ENCODE measurements at regions not wholly inside any gene's neighbourhood (a gene's known extent, or its start where the extent isn't known, plus 50 kb on each side); places are given as distances from the start of the nearest gene placed in this dataset.
"Not testable (repeated sequence)": the region's sequence is repeated elsewhere in the genome, so short reads cannot be mapped to it uniquely, and the experiment has no call there.

DNA sequence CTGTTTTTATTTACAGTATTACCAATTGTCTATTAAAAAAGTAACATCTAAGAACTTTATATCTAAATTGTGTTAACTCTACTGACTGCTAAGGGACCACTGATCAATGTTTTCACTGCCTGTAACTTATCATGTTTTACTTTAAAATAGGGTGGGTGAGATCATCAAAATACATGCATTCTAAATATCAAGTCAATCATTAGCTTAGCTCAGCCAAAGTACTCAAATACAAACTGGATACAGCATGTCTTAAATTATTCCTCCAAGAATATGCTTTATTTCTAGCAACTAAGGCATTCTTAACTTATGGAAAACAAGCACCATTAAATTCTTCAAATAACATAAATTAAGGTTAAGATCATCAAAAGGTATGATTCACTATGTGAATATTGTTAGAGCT, 638.7 kb upstream of the RGS18 start:
- Histone ChIP-seq H3K4me1 (ENCODE audit: insufficient read depth) (no peaks in the 10 kb centered on the region), H3K4me3 (ENCODE audit: low read depth, low read length) (no peak overlapping the region), H3K36me3 (ENCODE audit: insufficient read depth) (no peaks in the 10 kb centered on the region), H3K27ac (ENCODE audit: low read depth) (no peak overlapping the region)
- no peak for DNase-seq (ENCODE audit: extremely low spot score)

DNA sequence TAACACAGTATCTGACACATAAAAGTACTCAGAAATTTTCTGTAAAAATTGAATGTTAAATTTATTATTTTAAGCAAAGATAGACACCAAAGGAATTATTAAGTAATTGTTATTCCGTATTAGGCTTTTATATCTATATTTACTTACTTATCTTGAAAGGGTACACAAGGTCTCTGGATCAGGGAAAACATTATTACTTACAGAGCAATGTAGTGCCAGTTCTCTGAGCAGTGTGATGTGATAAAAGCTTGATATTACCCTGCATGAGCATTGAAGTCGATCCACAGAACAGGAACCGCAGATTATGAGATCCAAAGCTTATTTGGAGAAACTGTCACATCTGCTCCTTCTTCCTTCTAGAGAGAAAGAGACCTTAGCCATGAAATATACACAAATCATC, 637.9 kb upstream of the RGS18 start:
- no peaks in the 10 kb centered on the region for H3K36me3 ChIP-seq (ENCODE audit: insufficient read depth)
- no peak overlapping the region for H3K27ac ChIP-seq (ENCODE audit: low read depth)
- no peaks in the 10 kb centered on the region for H3K4me1 ChIP-seq (ENCODE audit: insufficient read depth)
- DNase-seq (ENCODE audit: extremely low spot score): no peak
- 23% methylated on average over 3 of the region's 3 CpGs for WGBS
- H3K4me3 ChIP-seq (ENCODE audit: low read depth, low read length): no peak overlapping the region

DNA sequence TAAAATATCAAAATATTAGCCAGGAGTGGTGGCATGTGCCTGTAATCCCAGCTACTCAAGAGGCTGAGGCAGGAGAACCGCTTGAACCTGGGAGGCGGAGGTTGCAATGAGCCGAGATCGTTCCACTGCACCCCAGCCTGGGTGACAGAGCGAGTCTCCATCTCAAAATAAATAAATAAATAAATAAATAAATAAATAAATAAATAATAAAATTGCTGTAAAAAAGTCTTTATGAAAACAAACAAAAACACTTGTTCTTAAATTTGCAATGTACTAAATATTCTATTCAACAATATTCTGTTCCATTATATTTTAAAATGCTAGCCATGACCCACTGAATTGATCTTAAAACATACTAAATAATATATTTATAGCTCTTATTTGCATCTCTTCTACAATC, 632.3 kb upstream of the RGS18 start:
- not testable (repeated sequence) for H3K27ac ChIP-seq (ENCODE audit: low read depth); H3K4me3 ChIP-seq (ENCODE audit: low read depth, low read length); H3K36me3 ChIP-seq (ENCODE audit: insufficient read depth); H3K4me1 ChIP-seq (ENCODE audit: insufficient read depth); DNase-seq (ENCODE audit: extremely low spot score)
- WGBS: 98% methylated on average over 5 of the region's 5 CpGs

DNA sequence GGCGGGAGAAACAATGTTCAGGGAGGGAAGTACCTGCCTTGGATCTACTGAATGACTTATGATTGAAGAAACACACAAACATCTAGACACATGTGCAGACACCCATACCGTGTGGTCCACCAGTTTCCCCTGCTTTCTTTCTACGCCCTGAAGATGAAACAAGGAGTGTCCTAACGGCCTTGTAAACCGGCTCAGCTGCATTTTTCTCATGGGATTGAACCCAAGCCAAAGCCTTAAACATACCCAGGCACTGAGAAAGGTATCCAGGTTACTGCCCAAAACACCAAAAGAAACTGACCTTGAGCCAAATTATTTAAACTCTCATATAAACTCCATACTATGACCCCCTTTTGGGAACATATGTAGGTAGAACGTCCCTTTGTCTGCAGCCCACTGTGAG, 630.0 kb upstream of the RGS18 start:
- no peak for DNase-seq (ENCODE audit: extremely low spot score)
- 67% methylated on average over 6 of the region's 6 CpGs for whole genome bisulfite sequencing
- H3K36me3 ChIP-seq (ENCODE audit: insufficient read depth): no peaks in the 10 kb centered on the region
- no peaks in the 10 kb centered on the region for H3K4me1 ChIP-seq (ENCODE audit: insufficient read depth)
- H3K27ac ChIP-seq (ENCODE audit: low read depth): no peak overlapping the region
- no peak overlapping the region for H3K4me3 ChIP-seq (ENCODE audit: low read depth, low read length)

DNA sequence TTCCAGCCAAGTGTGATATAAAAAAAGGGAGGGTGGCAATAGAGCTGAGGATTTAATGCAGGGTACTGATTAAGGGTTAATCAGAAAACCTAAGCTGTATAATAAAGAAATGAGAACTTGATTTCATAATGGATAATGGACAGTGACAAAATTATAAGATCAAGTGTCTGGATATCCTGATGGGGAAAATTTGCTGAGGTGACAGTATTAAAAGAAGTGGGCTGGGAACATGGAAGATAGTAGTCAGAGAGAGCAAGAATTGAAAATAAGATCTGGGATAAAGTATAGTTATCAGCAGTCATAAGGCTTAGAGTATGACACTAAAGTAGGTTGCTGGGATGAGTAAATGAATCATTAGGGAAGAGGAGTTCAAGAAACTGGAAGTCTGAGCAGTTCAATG, 627.3 kb upstream of the RGS18 start:
- Histone ChIP-seq H3K4me1 (ENCODE audit: insufficient read depth) (no peaks in the 10 kb centered on the region), H3K27ac (ENCODE audit: low read depth) (no peak overlapping the region), H3K36me3 (ENCODE audit: insufficient read depth) (no peaks in the 10 kb centered on the region), H3K4me3 (ENCODE audit: low read depth, low read length) (no peak overlapping the region)
- no peak for DNase-seq (ENCODE audit: extremely low spot score)

DNA sequence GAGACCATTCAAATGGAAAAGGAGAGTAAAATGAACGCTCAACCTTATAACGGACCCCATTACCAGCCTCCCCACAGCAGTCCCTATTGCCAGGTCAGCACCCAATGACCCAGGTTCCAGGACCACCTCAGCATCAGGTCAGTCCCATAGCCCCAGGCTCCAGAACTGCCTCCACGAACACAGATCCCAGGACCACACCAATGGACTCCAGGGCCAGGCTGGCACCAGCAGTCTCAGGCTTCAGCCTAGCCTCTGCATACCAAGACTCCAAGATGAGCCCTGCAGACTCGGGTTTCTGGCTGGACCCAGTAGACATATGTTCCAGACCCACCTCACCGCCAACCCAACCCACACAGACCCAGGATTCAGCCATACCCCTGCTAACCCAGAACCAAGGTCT, 625.0 kb upstream of the RGS18 start:
- Histone ChIP-seq H3K27ac (ENCODE audit: low read depth) (no peak overlapping the region), H3K4me1 (ENCODE audit: insufficient read depth) (no peaks in the 10 kb centered on the region), H3K36me3 (ENCODE audit: insufficient read depth) (no peaks in the 10 kb centered on the region), H3K4me3 (ENCODE audit: low read depth, low read length) (no peak overlapping the region)
- 94% methylated on average over 5 of the region's 5 CpGs for WGBS
- DNase-seq (ENCODE audit: extremely low spot score): no peak

DNA sequence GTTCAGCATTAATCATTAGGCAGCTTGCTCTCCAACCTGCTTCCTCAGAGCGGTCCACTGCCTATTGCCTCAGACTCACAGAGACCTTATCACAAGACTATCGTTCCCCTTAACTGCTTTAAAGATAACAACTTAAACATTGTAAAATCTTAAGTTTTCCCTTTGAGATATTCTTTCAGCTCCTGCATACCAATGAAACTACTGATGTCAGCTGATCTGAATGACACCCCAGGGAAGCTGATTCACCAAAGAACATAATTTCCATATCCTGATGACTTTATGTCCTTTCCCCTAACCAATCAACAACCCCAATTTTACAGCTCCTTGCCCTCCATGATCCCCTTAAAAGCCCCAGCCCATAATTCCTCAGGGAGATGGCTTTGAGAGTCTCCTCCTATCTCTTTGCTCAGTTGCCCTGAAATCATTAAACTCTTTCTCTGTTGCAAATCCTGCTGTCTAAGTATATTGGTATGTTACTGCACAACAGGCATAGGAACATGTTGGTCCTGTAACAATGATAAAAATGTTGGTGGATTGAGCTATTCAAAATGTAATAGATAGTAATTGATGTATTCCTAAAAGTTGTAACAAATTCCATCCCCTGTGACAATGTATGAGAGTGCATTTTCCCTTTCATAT, 621.4 kb upstream of the RGS18 start:
- H3K36me3 ChIP-seq (ENCODE audit: insufficient read depth): no peaks in the 10 kb centered on the region

DNA sequence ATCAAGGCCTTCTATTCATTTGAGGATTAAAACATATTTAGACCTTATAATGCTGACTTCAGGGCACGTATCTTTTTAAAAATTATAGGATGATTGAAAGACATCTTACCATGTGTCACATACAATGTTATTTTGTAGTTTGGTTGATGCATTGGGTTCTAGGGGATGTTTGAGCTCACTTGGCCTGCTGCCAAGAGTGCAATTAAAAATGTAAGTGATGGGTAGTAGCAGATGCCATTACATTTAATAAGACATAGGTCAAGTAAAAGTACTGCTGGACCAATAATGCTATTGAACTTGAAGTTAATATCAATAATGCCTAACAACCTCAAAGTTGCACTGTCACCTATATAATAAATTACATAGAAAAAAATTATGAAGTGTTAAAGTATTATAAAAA, 616.5 kb upstream of the RGS18 start:
- no peaks in the 10 kb centered on the region for H3K4me1 ChIP-seq (ENCODE audit: insufficient read depth)
- H3K4me3 ChIP-seq (ENCODE audit: low read depth, low read length): no peak overlapping the region
- no peaks in the 10 kb centered on the region for H3K36me3 ChIP-seq (ENCODE audit: insufficient read depth)
- 78% methylated on average over 1 of the region's 1 CpG for WGBS
- H3K27ac ChIP-seq (ENCODE audit: low read depth): no peak overlapping the region
- DNase-seq (ENCODE audit: extremely low spot score): no peak

More for the DNA sequence above, 621.4 kb upstream of the RGS18 start:
- no peak overlapping the region for H3K27ac ChIP-seq (ENCODE audit: low read depth)
- no peak for DNase-seq (ENCODE audit: extremely low spot score)
- no peaks in the 10 kb centered on the region for H3K4me1 ChIP-seq (ENCODE audit: insufficient read depth)
- WGBS: 49% methylated on average over 2 of the region's 2 CpGs
- no peak overlapping the region for H3K4me3 ChIP-seq (ENCODE audit: low read depth, low read length)

DNA sequence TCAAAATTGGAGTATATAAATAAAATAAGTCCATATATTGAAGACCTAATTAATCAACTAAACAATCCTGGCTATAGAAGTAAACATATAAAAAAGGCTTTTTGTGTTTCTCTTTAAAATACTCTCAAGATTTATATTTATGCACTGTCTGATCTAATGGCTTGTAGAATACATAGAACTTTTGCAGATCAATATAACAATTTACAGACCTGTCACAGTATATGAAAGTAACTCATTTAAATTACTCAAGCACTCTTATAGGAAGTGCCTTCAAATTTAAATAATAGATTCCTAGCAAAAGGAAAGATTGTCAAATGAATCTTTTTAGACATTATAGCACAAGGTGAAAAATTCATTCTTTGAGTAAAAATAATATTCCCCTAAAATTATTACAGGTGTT, 615.8 kb upstream of the RGS18 start:
- H3K36me3 ChIP-seq (ENCODE audit: insufficient read depth): no peaks in the 10 kb centered on the region
- no peaks in the 10 kb centered on the region for H3K4me1 ChIP-seq (ENCODE audit: insufficient read depth)
- no peak overlapping the region for H3K27ac ChIP-seq (ENCODE audit: low read depth)
- no peak overlapping the region for H3K4me3 ChIP-seq (ENCODE audit: low read depth, low read length)
- no peak for DNase-seq (ENCODE audit: extremely low spot score)

DNA sequence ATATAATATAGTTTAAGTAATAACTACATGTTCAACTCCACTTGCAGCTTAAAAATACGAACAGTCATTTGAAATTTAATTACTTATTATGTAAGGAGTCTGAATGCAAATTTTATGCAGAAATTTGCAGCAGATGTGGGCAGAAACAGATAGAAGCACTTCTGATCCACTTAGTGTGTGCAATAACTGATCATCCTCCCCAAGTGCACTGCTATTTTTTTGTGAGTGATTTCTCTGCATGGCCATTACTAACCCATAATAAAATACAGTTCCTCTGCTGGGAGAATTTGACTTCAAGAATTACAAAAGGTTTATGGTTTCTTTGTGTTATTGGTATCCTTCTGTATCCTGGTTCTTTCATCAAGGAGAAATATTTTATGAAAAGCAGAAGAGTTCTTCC, 611.5 kb upstream of the RGS18 start:
- DNase-seq (ENCODE audit: extremely low spot score): no peak
- no peak overlapping the region for H3K4me3 ChIP-seq (ENCODE audit: low read depth, low read length)
- no peak overlapping the region for H3K27ac ChIP-seq (ENCODE audit: low read depth)
- 75% methylated on average over 1 of the region's 1 CpG for WGBS
- no peaks in the 10 kb centered on the region for H3K4me1 ChIP-seq (ENCODE audit: insufficient read depth)
- no peaks in the 10 kb centered on the region for H3K36me3 ChIP-seq (ENCODE audit: insufficient read depth)

DNA sequence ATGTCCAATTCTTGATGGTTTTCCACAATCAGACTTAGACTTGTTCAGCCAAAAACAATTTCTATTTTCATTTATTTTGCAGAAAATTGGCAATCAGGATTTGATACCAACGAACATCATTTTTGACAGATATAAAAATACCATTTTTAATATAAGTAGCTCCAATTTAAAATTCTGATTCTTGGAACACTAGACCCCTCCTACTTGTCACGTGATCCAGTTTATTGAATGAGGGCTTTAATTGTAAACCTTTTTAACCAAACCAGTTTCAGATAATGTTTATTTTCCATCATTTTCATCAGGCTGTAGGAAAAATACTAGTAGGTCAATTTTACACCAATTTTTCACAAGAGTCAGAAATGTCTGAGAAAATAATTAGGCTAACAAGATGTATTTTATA, 607.2 kb upstream of the RGS18 start:
- no peak for DNase-seq (ENCODE audit: extremely low spot score)
- H3K4me1 ChIP-seq (ENCODE audit: insufficient read depth): no peaks in the 10 kb centered on the region
- H3K27ac ChIP-seq (ENCODE audit: low read depth): no peak overlapping the region
- H3K4me3 ChIP-seq (ENCODE audit: low read depth, low read length): no peak overlapping the region
- H3K36me3 ChIP-seq (ENCODE audit: insufficient read depth): no peaks in the 10 kb centered on the region
- WGBS: 87% methylated on average over 2 of the region's 2 CpGs

DNA sequence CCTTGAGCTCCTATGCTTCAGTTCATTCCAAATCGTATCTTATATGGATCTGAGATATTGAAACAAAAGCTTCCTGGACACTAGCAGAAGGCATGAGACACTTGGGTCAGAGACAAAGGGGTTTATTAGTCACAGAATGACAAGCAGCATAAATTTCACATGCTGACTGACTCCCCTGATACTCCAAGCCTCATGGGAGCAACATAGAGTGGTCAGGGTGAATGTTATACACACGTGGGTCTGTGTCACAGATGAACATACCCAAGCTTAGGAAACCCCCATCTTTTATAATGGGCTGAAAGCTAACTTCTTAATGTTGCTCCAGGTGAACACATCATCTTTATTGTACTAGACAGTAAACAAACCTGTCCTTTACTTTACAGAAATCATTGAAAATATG, 599.9 kb upstream of the RGS18 start:
- H3K36me3 ChIP-seq (ENCODE audit: insufficient read depth): no peaks in the 10 kb centered on the region
- no peaks in the 10 kb centered on the region for H3K4me1 ChIP-seq (ENCODE audit: insufficient read depth)
- 61% methylated on average over 2 of the region's 2 CpGs for WGBS
- H3K27ac ChIP-seq (ENCODE audit: low read depth): no peak overlapping the region
- DNase-seq (ENCODE audit: extremely low spot score): no peak
- H3K4me3 ChIP-seq (ENCODE audit: low read depth, low read length): no peak overlapping the region

DNA sequence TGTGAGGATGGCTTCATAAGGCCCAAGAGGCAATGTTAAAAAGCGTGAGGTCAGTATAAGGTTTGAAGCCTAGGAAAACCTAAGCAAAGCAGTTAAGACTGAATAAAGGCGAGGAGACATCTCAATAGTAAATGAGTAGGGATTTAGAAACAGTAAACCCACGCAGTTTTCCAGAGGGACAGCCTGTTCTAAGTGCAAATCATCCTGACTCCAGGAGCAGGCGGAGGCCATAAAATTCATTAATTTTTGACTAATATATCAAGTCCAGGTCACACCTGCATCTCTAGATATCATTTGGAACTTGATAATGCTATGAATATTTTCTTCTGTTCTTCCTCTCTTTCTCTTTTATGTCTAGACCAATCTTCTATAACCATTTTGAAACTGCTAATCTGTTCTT, 597.0 kb upstream of the RGS18 start:
- 76% methylated on average over 4 of the region's 4 CpGs for WGBS
- DNase-seq (ENCODE audit: extremely low spot score): no peak
- H3K36me3 ChIP-seq (ENCODE audit: insufficient read depth): no peaks in the 10 kb centered on the region
- H3K4me1 ChIP-seq (ENCODE audit: insufficient read depth): no peaks in the 10 kb centered on the region
- no peak overlapping the region for H3K27ac ChIP-seq (ENCODE audit: low read depth)
- H3K4me3 ChIP-seq (ENCODE audit: low read depth, low read length): no peak overlapping the region

DNA sequence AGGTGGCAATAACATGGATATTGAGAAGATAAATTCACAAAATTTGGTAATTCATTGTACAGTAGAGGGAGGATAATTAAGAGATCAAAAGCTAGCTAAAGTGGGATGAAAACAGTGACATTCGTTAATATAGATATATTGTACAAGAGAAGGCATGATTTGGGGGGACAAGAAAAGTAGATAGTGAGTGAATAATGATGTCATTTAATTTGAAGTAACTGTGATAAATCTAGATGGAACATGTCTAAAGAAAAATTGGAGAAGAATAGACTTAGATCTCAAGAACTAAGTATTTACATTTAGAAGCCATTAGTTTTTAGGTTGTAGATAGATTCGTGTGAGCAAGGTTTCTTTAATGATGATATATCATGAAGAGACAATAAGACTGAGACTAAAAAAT, 594.0 kb upstream of the RGS18 start:
- Histone ChIP-seq H3K4me3 (ENCODE audit: low read depth, low read length) (no peak overlapping the region), H3K36me3 (ENCODE audit: insufficient read depth) (no peaks in the 10 kb centered on the region), H3K4me1 (ENCODE audit: insufficient read depth) (no peaks in the 10 kb centered on the region), H3K27ac (ENCODE audit: low read depth) (no peak overlapping the region)
- DNase-seq (ENCODE audit: extremely low spot score): no peak
- 91% methylated on average over 2 of the region's 2 CpGs for WGBS

DNA sequence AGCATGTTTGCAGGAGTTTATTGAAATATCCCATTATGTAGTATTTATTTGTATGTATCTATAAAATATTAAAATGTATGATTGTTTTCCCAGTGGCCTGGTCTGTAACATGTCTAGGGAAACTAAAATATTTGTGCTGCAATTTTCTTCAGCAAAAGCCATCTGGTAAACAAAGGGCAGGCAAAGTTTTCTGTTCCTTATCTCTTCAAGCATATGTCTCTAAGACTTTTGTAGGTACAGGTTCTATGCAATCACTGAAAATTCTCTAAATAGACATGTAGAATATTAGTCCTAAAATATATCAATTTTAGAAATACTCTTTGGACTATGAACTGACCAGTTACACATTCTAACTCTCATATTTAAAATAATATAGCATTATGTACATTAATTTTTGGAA, 585.8 kb upstream of the RGS18 start:
- H3K4me1 ChIP-seq (ENCODE audit: insufficient read depth): no peaks in the 10 kb centered on the region
- no peak overlapping the region for H3K27ac ChIP-seq (ENCODE audit: low read depth)
- DNase-seq (ENCODE audit: extremely low spot score): no peak
- H3K36me3 ChIP-seq (ENCODE audit: insufficient read depth): no peaks in the 10 kb centered on the region
- no peak overlapping the region for H3K4me3 ChIP-seq (ENCODE audit: low read depth, low read length)

Measured in urinary bladder (tissue), 3 donors.